Fibroblast of lung (primary cell): ENCODE measurements at regions not wholly inside any gene's neighbourhood (a gene's known extent, or its start where the extent isn't known, plus 50 kb on each side); places are given as distances from the start of the nearest gene placed in this dataset.
"Not testable (repeated sequence)": the region's sequence is repeated elsewhere in the genome, so short reads cannot be mapped to it uniquely, and the experiment has no call there.

ENCODE experiments used
- DNase-seq, 2 donors: peaks; one replicate each; pipeline versions ENCODE4 v3.0.0 to v3.0.0-alpha.2; 2010; ENCODE audit warnings: low read depth in 2 of 2
- H2AFZ ChIP-seq: 2 replicates; pipeline ENCODE4 v1.5.1; 2012; ENCODE audit warnings: low read length, control low read depth, inconsistent platforms
- H3K27ac ChIP-seq: 2 replicates; pipeline ENCODE4 v1.5.1; 2011; ENCODE audit warnings: low read length, control low read depth; ENCODE audit not compliant: insufficient read depth
- H3K27me3 ChIP-seq: 2 replicates; pipeline ENCODE4 v1.5.1; 2011; ENCODE audit warnings: mild to moderate bottlenecking, low read length; ENCODE audit not compliant: control insufficient read depth, insufficient read depth
- H3K36me3 ChIP-seq: 2 replicates; pipeline ENCODE4 v1.5.1; 2011; ENCODE audit warnings: low read length; ENCODE audit not compliant: control insufficient read depth, insufficient read depth
- H3K4me1 ChIP-seq: 2 replicates; pipeline ENCODE4 v1.5.1; 2011; ENCODE audit warnings: low read length; ENCODE audit not compliant: control insufficient read depth, insufficient read depth; ENCODE audit errors: extremely low read depth
- H3K4me2 ChIP-seq: 2 replicates; pipeline ENCODE4 v1.5.1; 2011; ENCODE audit warnings: low read length, control low read depth; ENCODE audit not compliant: insufficient read depth; ENCODE audit errors: extremely low read depth
- H3K4me3 ChIP-seq, 4 experiments: fragments of 200-600 bp in 1 of 4; sonication (generic) in 1 of 4; replicated peaks in 1 of 4; 2 replicates each; pipeline ENCODE4 v1.5.1; 2011 to 2016; ENCODE audit warnings: low read length in 4 of 4, low read depth in 3 of 4, mild to moderate bottlenecking in 3 of 4, control low read depth in 2 of 4, inconsistent platforms in 1 of 4, mixed read lengths in 1 of 4; ENCODE audit not compliant: insufficient read depth in 1 of 4; ENCODE audit errors: control extremely low read depth in 1 of 4
- H3K79me2 ChIP-seq: 2 replicates; pipeline ENCODE4 v1.5.1; 2012; ENCODE audit warnings: mild to moderate bottlenecking, low read length, inconsistent platforms; ENCODE audit not compliant: control insufficient read depth, insufficient read depth
- H3K9ac ChIP-seq: 2 replicates; pipeline ENCODE4 v1.5.1; 2011; ENCODE audit warnings: mild to moderate bottlenecking, low read length, control low read depth; ENCODE audit not compliant: insufficient read depth
- H3K9me3 ChIP-seq: 2 replicates; pipeline ENCODE4 v1.5.1; 2012; ENCODE audit warnings: low read depth, low read length; ENCODE audit not compliant: control insufficient read depth, insufficient read depth
- H4K20me1 ChIP-seq: 2 replicates; pipeline ENCODE4 v1.5.1; 2011; ENCODE audit warnings: low read length; ENCODE audit not compliant: control insufficient read depth, insufficient read depth; ENCODE audit errors: extremely low read depth
- EZH2 ChIP-seq: IDR thresholded peaks from 2 replicates; pipeline ENCODE4 v1.5.1; 2012; ENCODE audit warnings: low read length, control low read depth, mild to moderate bottlenecking; ENCODE audit errors: missing control alignments
- TF ChIP-seq, protein P1 (sequence below), 2 donors: IDR thresholded peaks in 1 of 2; conservative IDR thresholded peaks in 1 of 2; 1 replicate in 1 of 2; 2 replicates in 1 of 2; pipeline ENCODE4 v1.5.1; 2011 to 2012; ENCODE audit warnings: low read length in 2 of 2, control low read depth in 1 of 2, inconsistent platforms in 1 of 2, low read depth in 1 of 2, mild to moderate bottlenecking in 1 of 2

DNA sequence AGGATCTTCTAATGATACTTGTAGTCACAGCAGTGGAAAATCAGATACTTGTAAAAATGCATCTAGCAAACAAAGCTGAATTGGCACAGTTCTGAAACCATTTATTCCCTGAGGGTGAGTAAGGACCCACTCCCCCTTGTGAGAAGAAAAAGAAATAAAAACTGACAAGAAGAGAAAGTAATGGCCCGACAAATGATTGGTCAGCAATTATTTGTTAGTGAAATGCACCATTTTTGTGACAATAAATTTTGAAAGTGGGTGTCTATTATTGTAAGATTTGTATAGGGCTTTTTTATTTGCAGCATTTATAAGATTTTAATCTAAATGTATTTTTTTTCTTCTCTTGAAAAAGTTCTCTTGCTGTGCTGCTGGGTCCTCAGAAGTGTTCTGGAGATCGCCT is 600.8 kb downstream of the STK39 start:
- no peak for TF ChIP-seq EZH2
- TF ChIP-seq, protein P1, sequence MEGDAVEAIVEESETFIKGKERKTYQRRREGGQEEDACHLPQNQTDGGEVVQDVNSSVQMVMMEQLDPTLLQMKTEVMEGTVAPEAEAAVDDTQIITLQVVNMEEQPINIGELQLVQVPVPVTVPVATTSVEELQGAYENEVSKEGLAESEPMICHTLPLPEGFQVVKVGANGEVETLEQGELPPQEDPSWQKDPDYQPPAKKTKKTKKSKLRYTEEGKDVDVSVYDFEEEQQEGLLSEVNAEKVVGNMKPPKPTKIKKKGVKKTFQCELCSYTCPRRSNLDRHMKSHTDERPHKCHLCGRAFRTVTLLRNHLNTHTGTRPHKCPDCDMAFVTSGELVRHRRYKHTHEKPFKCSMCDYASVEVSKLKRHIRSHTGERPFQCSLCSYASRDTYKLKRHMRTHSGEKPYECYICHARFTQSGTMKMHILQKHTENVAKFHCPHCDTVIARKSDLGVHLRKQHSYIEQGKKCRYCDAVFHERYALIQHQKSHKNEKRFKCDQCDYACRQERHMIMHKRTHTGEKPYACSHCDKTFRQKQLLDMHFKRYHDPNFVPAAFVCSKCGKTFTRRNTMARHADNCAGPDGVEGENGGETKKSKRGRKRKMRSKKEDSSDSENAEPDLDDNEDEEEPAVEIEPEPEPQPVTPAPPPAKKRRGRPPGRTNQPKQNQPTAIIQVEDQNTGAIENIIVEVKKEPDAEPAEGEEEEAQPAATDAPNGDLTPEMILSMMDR (conservative IDR thresholded peaks at IDR 0.05 in 1 of 2, IDR thresholded peaks at IDR 0.05 in 1 of 2; ENCODE audit: low read depth in 1 of 2, low read length in 2 of 2) = no peak
- Histone ChIP-seq H3K4me2 (no peak overlapping the region), H3K36me3 (no peaks in the 10 kb centered on the region), H3K4me3 (no peak overlapping the region), H3K4me1 (no peaks in the 10 kb centered on the region), H4K20me1 (no peaks in the 10 kb centered on the region), H3K27me3 (no peaks in the 10 kb centered on the region), H3K9me3 (no peaks in the 10 kb centered on the region), H3K9ac (no peak overlapping the region), H2AFZ (no peak overlapping the region), H3K27ac (no peak overlapping the region), H3K79me2 (no peaks in the 10 kb centered on the region)
- DNase-seq = no peak

DNA sequence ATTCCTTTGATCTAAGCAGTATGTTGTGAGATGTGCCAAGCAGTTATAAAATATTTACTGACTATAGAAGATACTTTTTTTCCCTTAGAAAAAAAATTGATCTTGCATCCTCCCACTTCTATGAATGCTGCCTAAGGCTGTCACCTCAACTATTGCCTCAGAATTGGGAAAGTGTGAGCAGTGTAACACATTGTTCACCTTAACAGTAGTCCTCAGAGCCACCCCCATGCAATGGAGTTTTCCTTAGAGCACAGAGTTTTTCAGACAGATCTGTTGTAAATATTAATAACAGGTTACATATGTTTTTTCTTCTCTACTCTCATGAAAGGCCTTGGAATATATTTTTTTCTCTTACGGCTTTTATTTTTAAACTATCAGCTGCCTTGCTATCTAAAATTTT is 607.3 kb downstream of the STK39 start:
- Histone ChIP-seq H3K4me1 (no peaks in the 10 kb centered on the region), H3K4me3 (no peak overlapping the region), H3K9me3 (no peaks in the 10 kb centered on the region), H3K79me2 (no peaks in the 10 kb centered on the region), H3K27ac (no peak overlapping the region), H3K4me2 (no peak overlapping the region), H3K36me3 (no peaks in the 10 kb centered on the region), H2AFZ (no peak overlapping the region), H4K20me1 (no peaks in the 10 kb centered on the region), H3K27me3 (no peaks in the 10 kb centered on the region), H3K9ac (no peak overlapping the region)
- DNase-seq = no peak
- TF ChIP-seq EZH2 = no peak
- TF ChIP-seq, protein P1 (conservative IDR thresholded peaks at IDR 0.05 in 1 of 2, IDR thresholded peaks at IDR 0.05 in 1 of 2; ENCODE audit: low read depth in 1 of 2, low read length in 2 of 2) = no peak

DNA sequence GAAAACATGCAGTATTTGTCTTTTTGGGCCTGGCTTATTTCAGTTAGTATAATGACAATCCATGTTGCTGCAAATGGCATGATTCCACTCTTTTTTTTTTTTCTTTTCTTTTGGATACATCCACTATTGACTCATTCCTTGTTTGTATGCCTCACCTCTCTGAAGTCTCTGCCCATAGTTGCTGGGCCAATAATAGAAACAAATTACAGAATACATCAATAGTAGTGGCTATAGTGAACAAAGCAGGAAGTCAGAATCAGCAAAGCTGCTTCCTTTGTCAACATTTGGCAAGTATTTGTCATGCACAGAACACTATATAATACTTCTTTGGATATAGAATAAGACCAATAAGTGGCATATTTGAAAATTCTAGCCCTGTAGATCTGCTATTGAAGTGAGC is 609.7 kb downstream of the STK39 start:
- DNase-seq = no peak
- no peak overlapping the region for H2AFZ ChIP-seq
- no peaks in the 10 kb centered on the region for H3K4me1 ChIP-seq
- TF ChIP-seq EZH2 = no peak
- TF ChIP-seq, protein P1 (conservative IDR thresholded peaks at IDR 0.05 in 1 of 2, IDR thresholded peaks at IDR 0.05 in 1 of 2; ENCODE audit: low read depth in 1 of 2, low read length in 2 of 2) = no peak
- no peaks in the 10 kb centered on the region for H3K27me3 ChIP-seq
- no peaks in the 10 kb centered on the region for H3K36me3 ChIP-seq
- no peaks in the 10 kb centered on the region for H3K9me3 ChIP-seq
- H3K27ac ChIP-seq = no peak overlapping the region
- H4K20me1 ChIP-seq = no peaks in the 10 kb centered on the region
- H3K79me2 ChIP-seq = no peaks in the 10 kb centered on the region
- H3K4me3 ChIP-seq = no peak overlapping the region
- no peak overlapping the region for H3K4me2 ChIP-seq
- H3K9ac ChIP-seq = no peak overlapping the region

DNA sequence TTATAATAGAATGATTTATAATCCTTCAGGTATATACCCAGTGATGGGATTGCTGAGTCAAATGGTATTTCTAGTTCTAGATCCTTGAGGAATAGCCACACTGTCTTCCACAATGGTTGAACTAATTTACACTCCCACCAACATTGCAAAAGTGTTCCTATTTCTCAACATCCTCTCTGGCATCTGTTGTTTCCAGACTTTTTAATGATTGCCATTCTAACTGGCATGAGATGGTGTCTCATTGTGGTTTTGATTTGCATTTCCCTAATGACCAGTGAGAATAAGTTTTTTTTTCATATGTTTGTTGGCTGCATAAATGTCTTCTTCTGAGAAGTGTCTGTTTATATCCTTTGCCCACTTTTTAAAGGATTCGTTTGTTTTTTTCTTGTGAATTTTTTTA is 615.1 kb downstream of the STK39 start:
- H3K9me3 ChIP-seq, H4K20me1 ChIP-seq, H3K4me3 ChIP-seq, H3K27me3 ChIP-seq, H3K27ac ChIP-seq, DNase-seq, H3K36me3 ChIP-seq, H3K9ac ChIP-seq, H2AFZ ChIP-seq, H3K4me1 ChIP-seq, H3K79me2 ChIP-seq, H3K4me2 ChIP-seq: not testable (repeated sequence)
